ENCODE measurements at regions not wholly inside any gene's neighbourhood (a gene's known extent, or its start where the extent isn't known, plus 50 kb on each side); places are given as distances from the start of the nearest gene placed in this dataset.

- H3K9me3 ChIP-seq (ENCODE audit: control insufficient read depth, insufficient read depth, low read length), result peaks cover 7% of the 10 kb centered on the region
- no peak overlapping the region for H3K27ac ChIP-seq (ENCODE audit: low read depth, low read length)
- H3K36me3 ChIP-seq (ENCODE audit: control insufficient read depth, low read length), result no peaks in the 10 kb centered on the region
- no peak overlapping the region for H3K4me3 ChIP-seq (ENCODE audit: low read length)
- TF ChIP-seq CTCF (IDR thresholded peaks at IDR 0.05; ENCODE audit: low read depth, low read length, poor library complexity, severe bottlenecking) (no peak), EZH2phosphoT487 (IDR thresholded peaks at IDR 0.05; ENCODE audit: borderline replicate concordance, low read length) (no peak)
- H3K79me2 ChIP-seq (ENCODE audit: control insufficient read depth, low read length), result no peaks in the 10 kb centered on the region
- no peaks in the 10 kb centered on the region for H3K27me3 ChIP-seq (ENCODE audit: control insufficient read depth, low read length)
- H3F3A ChIP-seq (ENCODE audit: control insufficient read depth, insufficient read depth), result no peaks in the 10 kb centered on the region
- H3K4me2 ChIP-seq (ENCODE audit: low read length), result no peak overlapping the region
- H3K4me1 ChIP-seq (ENCODE audit: control insufficient read depth, low read length), result no peaks in the 10 kb centered on the region
- no peaks in the 10 kb centered on the region for H4K20me1 ChIP-seq (ENCODE audit: control insufficient read depth, insufficient read depth, low read depth, low read length)
- no peaks in the 10 kb centered on the region for H3K9me2 ChIP-seq (replicated peaks; ENCODE audit: control insufficient read depth, low read length)
Measured at GRCh38 chr9:129472651-129473102, 148.2 kb downstream of the C9orf50 start.

- H3K79me2 ChIP-seq (ENCODE audit: control insufficient read depth, low read length), result no peaks in the 10 kb centered on the region
- no peak overlapping the region for H3K27ac ChIP-seq (ENCODE audit: low read depth, low read length)
- no peak overlapping the region for H3K4me3 ChIP-seq (ENCODE audit: low read length)
- TF ChIP-seq CTCF (IDR thresholded peaks at IDR 0.05; ENCODE audit: low read depth, low read length, poor library complexity, severe bottlenecking), result no peak
- TF ChIP-seq EZH2phosphoT487 (IDR thresholded peaks at IDR 0.05; ENCODE audit: borderline replicate concordance, low read length), result no peak
- H3K27me3 ChIP-seq (ENCODE audit: control insufficient read depth, low read length), result no peaks in the 10 kb centered on the region
- no peak overlapping the region for H3K4me2 ChIP-seq (ENCODE audit: low read length)
- H3K36me3 ChIP-seq (ENCODE audit: control insufficient read depth, low read length), result no peaks in the 10 kb centered on the region
- H3K4me1 ChIP-seq (ENCODE audit: control insufficient read depth, low read length), result no peaks in the 10 kb centered on the region
- peaks cover 7% of the 10 kb centered on the region for H3K9me3 ChIP-seq (ENCODE audit: control insufficient read depth, insufficient read depth, low read length)
- no peaks in the 10 kb centered on the region for H4K20me1 ChIP-seq (ENCODE audit: control insufficient read depth, insufficient read depth, low read depth, low read length)
- H3F3A ChIP-seq (ENCODE audit: control insufficient read depth, insufficient read depth), result no peaks in the 10 kb centered on the region
- H3K9me2 ChIP-seq (replicated peaks; ENCODE audit: control insufficient read depth, low read length), result no peaks in the 10 kb centered on the region
Measured at GRCh38 chr9:129471201-129472019, 149.5 kb downstream of the C9orf50 start.

DNA sequence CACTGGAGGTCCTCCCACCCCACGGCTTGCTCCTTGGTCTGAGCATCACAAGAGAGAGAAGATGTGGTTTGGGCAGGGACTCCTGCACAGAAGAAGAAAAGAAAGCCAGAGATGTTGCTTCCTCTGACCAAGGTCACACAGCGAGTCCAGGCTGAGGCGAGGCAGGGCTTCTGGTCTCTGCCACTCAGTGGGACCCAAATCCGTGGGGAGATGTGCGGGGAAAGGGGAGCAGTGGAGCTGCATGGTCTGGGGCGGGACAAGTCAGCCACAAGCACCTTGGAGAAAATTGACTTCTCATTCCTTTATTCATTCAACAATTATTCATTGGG is 150.9 kb downstream of the C9orf50 start:
- no peak overlapping the region for H3K4me3 ChIP-seq (ENCODE audit: low read length)
- TF ChIP-seq EZH2phosphoT487 (IDR thresholded peaks at IDR 0.05; ENCODE audit: borderline replicate concordance, low read length), result no peak
- TF ChIP-seq CTCF (IDR thresholded peaks at IDR 0.05; ENCODE audit: low read depth, low read length, poor library complexity, severe bottlenecking), result no peak
- no peaks in the 10 kb centered on the region for H4K20me1 ChIP-seq (ENCODE audit: control insufficient read depth, insufficient read depth, low read depth, low read length)
- peaks cover 4% of the 10 kb centered on the region for H3K9me3 ChIP-seq (ENCODE audit: control insufficient read depth, insufficient read depth, low read length)
- no peaks in the 10 kb centered on the region for H3K27me3 ChIP-seq (ENCODE audit: control insufficient read depth, low read length)
- H3K27ac ChIP-seq (ENCODE audit: low read depth, low read length), result no peak overlapping the region
- H3K4me2 ChIP-seq (ENCODE audit: low read length), result no peak overlapping the region
- no peaks in the 10 kb centered on the region for H3F3A ChIP-seq (ENCODE audit: control insufficient read depth, insufficient read depth)
- H3K79me2 ChIP-seq (ENCODE audit: control insufficient read depth, low read length), result no peaks in the 10 kb centered on the region
- no peaks in the 10 kb centered on the region for H3K4me1 ChIP-seq (ENCODE audit: control insufficient read depth, low read length)
- no peaks in the 10 kb centered on the region for H3K36me3 ChIP-seq (ENCODE audit: control insufficient read depth, low read length)
- no peaks in the 10 kb centered on the region for H3K9me2 ChIP-seq (replicated peaks; ENCODE audit: control insufficient read depth, low read length)

All from DOHH2 (cell line).